ENCODE measurements at regions not wholly inside any gene's neighbourhood (a gene's known extent, or its start where the extent isn't known, plus 50 kb on each side); places are given as distances from the start of the nearest gene placed in this dataset.

GRCh38 chrX:80174925-80175574 lies 160.5 kb downstream of the TBX22 start:
- TF ChIP-seq CTCF (IDR thresholded peaks at IDR 0.05) (no peak), POLR2A (IDR thresholded peaks at IDR 0.05) (no peak)
